Bronchial epithelial cell (primary cell): ENCODE measurements at regions not wholly inside any gene's neighbourhood (a gene's known extent, or its start where the extent isn't known, plus 50 kb on each side); places are given as distances from the start of the nearest gene placed in this dataset.
A peak's percentile ranks its signal among the peaks of the same experiment; 100 is the strongest.

ENCODE experiments used
- DNase-seq: peaks from one replicate; pipeline ENCODE4 v3.0.0-alpha.2; 2010; ENCODE audit warnings: low read depth
- FAIRE-seq: peaks from 2 replicates; lab custom pipeline; 2011; peaks lifted over from hg19 to GRCh38; lab: Jason Lieb, UNC
- H3K27me3 ChIP-seq: 2 replicates; pipeline ENCODE4 v1.5.1; 2011; ENCODE audit warnings: low read length; ENCODE audit not compliant: control insufficient read depth, insufficient read depth
- H3K36me3 ChIP-seq: 2 replicates; pipeline ENCODE4 v1.5.1; 2011; ENCODE audit warnings: low read length; ENCODE audit not compliant: control insufficient read depth, insufficient read depth
- H3K4me3 ChIP-seq: 2 replicates; pipeline ENCODE4 v1.5.1; 2011; ENCODE audit warnings: mild to moderate bottlenecking, low read depth, low read length, control low read depth
- TF ChIP-seq, protein P1 (sequence below): IDR thresholded peaks from 2 replicates; pipeline ENCODE4 v1.5.1; 2011; ENCODE audit warnings: mild to moderate bottlenecking, moderate library complexity, low read length, control low read depth, inconsistent platforms; ENCODE audit not compliant: insufficient read depth, severe bottlenecking

DNA sequence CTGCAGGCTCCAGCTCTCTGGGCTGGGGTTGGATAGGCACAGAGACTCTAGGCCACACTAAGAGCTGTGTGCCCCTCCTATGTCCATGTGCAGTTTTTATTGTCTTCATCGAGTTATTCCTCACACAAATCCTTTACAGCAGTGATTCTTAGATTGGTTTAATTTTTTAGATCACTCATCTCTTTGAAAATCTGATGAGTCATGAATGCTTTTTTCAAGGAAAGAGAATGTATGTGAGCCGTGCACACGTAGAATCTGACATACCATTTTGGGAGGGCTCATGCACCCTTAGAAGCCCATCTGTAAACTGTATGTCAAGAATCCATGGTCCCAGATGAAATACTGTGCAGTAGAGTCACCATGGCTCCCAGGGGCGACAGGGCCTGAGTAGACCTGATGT, 100.7 kb upstream of the S1PR3 start:
- FAIRE-seq (no peak), DNase-seq (no peak)
- TF ChIP-seq, protein P1, sequence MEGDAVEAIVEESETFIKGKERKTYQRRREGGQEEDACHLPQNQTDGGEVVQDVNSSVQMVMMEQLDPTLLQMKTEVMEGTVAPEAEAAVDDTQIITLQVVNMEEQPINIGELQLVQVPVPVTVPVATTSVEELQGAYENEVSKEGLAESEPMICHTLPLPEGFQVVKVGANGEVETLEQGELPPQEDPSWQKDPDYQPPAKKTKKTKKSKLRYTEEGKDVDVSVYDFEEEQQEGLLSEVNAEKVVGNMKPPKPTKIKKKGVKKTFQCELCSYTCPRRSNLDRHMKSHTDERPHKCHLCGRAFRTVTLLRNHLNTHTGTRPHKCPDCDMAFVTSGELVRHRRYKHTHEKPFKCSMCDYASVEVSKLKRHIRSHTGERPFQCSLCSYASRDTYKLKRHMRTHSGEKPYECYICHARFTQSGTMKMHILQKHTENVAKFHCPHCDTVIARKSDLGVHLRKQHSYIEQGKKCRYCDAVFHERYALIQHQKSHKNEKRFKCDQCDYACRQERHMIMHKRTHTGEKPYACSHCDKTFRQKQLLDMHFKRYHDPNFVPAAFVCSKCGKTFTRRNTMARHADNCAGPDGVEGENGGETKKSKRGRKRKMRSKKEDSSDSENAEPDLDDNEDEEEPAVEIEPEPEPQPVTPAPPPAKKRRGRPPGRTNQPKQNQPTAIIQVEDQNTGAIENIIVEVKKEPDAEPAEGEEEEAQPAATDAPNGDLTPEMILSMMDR = no peak
- Histone ChIP-seq H3K27me3 (no peaks in the 10 kb centered on the region), H3K4me3 (no peak overlapping the region), H3K36me3 (no peaks in the 10 kb centered on the region)

DNA sequence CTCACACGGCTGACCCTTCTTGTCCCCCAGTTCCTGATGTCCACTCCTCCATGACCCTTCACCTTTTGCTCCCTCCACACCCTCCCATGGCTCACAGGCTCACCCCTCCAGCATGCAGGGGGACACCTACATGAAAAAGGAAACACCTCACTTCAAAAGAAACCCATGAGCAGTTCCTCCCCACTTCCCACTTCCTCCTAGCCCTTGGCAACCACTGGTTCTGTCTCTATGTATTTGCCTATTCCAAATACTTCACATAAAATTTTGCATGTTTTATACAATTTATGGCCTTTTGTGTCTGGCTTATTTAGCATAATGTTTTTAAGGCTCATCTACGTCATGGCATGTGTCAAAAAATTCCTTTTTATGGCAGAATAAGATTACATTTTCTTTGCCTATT, 100.2 kb upstream of the S1PR3 start:
- no peaks in the 10 kb centered on the region for H3K27me3 ChIP-seq
- FAIRE-seq = peak; percentile 89
- DNase-seq = no peak
- no peaks in the 10 kb centered on the region for H3K36me3 ChIP-seq
- no peak overlapping the region for H3K4me3 ChIP-seq
- TF ChIP-seq, protein P1 = no peak

GRCh38 chr9:88892724-88893123, 98.5 kb upstream of the S1PR3 start:
- FAIRE-seq = no peak

DNA sequence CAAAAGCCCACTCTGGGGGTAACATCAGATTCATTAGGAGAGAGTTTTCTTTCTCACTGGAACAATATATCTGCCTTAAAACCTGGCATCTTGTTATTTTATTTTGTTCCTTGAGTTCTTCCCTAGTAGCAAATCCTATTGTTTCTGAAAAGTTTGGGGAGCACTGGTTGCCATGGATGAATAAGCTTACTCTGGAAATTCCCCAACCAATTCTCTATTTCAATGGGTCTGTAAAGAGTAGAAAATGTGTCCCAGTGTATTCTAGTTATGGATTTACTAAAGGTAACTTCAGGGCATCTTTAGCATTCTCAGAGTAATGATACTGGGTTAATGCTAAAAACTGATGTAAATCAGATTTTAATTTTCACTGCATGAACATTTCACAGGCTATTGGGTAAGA, 94.2 kb upstream of the S1PR3 start:
- DNase-seq (no peak), FAIRE-seq (no peak)
- H3K36me3 ChIP-seq = no peaks in the 10 kb centered on the region
- no peak overlapping the region for H3K4me3 ChIP-seq
- TF ChIP-seq, protein P1 = no peak
- H3K27me3 ChIP-seq = no peaks in the 10 kb centered on the region

More at GRCh38 chr9:88892724-88893123, 98.5 kb upstream of the S1PR3 start:
- TF ChIP-seq, protein P1 = no peak
- no peak for DNase-seq
- H3K27me3 ChIP-seq = no peaks in the 10 kb centered on the region
- no peaks in the 10 kb centered on the region for H3K36me3 ChIP-seq
- H3K4me3 ChIP-seq = no peak overlapping the region

GRCh38 chr9:88898039-88898720, 93.1 kb upstream of the S1PR3 start:
- DNase-seq = no peak
- FAIRE-seq = peak; percentile 52

More at GRCh38 chr9:88898039-88898720, 93.1 kb upstream of the S1PR3 start:
- Histone ChIP-seq H3K27me3 (no peaks in the 10 kb centered on the region), H3K4me3 (no peak overlapping the region), H3K36me3 (no peaks in the 10 kb centered on the region)
- TF ChIP-seq, protein P1 = no peak
